GM12878 (cell line): ENCODE measurements at regions not wholly inside any gene's neighbourhood (a gene's known extent, or its start where the extent isn't known, plus 50 kb on each side); places are given as distances from the start of the nearest gene placed in this dataset.
A peak's percentile ranks its signal among the peaks of the same experiment; 100 is the strongest.

Experiments
- BCL11A ChIP-seq: IDR thresholded peaks from 2 replicates; pipeline ENCODE4 v1.6.1; 2011; ENCODE audit warnings: low read depth, low read length
- BRCA1 ChIP-seq: IDR thresholded peaks from 2 replicates; pipeline ENCODE4 v1.6.1; 2011; ENCODE audit warnings: low read depth, low read length, improper control_type of control experiment
- CBFB ChIP-seq: IDR thresholded peaks from 2 replicates; pipeline ENCODE4 v1.6.1; 2016; ENCODE audit warnings: antibody characterized with exemption, low read depth
- CHD1 ChIP-seq: IDR thresholded peaks from 2 replicates; pipeline ENCODE4 v1.6.1; 2012; ENCODE audit warnings: low read depth, low read length, improper control_type of control experiment
- CHD2 ChIP-seq: IDR thresholded peaks from 2 replicates; pipeline ENCODE4 v1.6.1; 2011; ENCODE audit warnings: low read depth, low read length, improper control_type of control experiment, borderline replicate concordance
- CHD4 ChIP-seq: fragments of 200-600 bp; sonication (generic); IDR thresholded peaks from 2 replicates; pipeline ENCODE4 v1.6.1; 2016; ENCODE audit warnings: mild to moderate bottlenecking
- EGR1 ChIP-seq, 2 experiments: IDR thresholded peaks; 1 replicate in 1 of 2; 2 replicates in 1 of 2; pipeline ENCODE4 v1.6.1; 2011 to 2012; ENCODE audit warnings: low read depth in 2 of 2, low read length in 2 of 2, borderline replicate concordance in 1 of 2, mild to moderate bottlenecking in 1 of 2, moderate library complexity in 1 of 2
- EP300 ChIP-seq, 2 experiments: fragments of 150-350 bp in 1 of 2; IDR thresholded peaks; 2 replicates each; pipeline ENCODE4 v1.6.1; 2011 to 2012; ENCODE audit warnings: low read depth in 2 of 2, low read length in 2 of 2, borderline replicate concordance in 1 of 2, improper control_type of control experiment in 1 of 2, inconsistent platforms in 1 of 2; ENCODE audit not compliant: control insufficient read depth in 1 of 2
- FOXK2 ChIP-seq: fragments of 450-650 bp; IDR thresholded peaks from 2 replicates; pipeline ENCODE4 v1.6.1; 2017; ENCODE audit warnings: mild to moderate bottlenecking, moderate library complexity
- HDGF ChIP-seq: fragments of 450-650 bp; IDR thresholded peaks from 2 replicates; pipeline ENCODE4 v1.6.1; 2016; ENCODE audit warnings: antibody characterized with exemption
- IRF4 ChIP-seq: IDR thresholded peaks from 2 replicates; pipeline ENCODE4 v1.6.1; 2011; ENCODE audit warnings: low read depth, low read length
- JUNB ChIP-seq: IDR thresholded peaks from 2 replicates; pipeline ENCODE4 v1.6.1; 2016; ENCODE audit warnings: antibody characterized with exemption, mild to moderate bottlenecking
- KDM1A ChIP-seq: fragments of 200-600 bp; sonication (generic); IDR thresholded peaks from 2 replicates; pipeline ENCODE4 v1.6.1; 2016; ENCODE audit warnings: borderline replicate concordance
- PAX5 ChIP-seq: IDR thresholded peaks from 2 replicates; pipeline ENCODE4 v1.6.1; 2011; ENCODE audit warnings: low read depth, low read length, borderline replicate concordance
- POLR2A ChIP-seq: IDR thresholded peaks from 2 replicates; pipeline ENCODE4 v1.6.1; 2011; ENCODE audit warnings: low read depth, mild to moderate bottlenecking, low read length
- POLR2AphosphoS2 ChIP-seq: IDR thresholded peaks from 2 replicates; pipeline ENCODE4 v1.6.1; 2011; ENCODE audit warnings: low read depth, mild to moderate bottlenecking, low read length, improper control_type of control experiment, moderate library complexity
- POLR2AphosphoS5 ChIP-seq: IDR thresholded peaks from 2 replicates; pipeline ENCODE4 v1.6.1; 2011; ENCODE audit warnings: mild to moderate bottlenecking, low read length, inconsistent platforms
- RBBP5 ChIP-seq: fragments of 200-600 bp; sonication (generic); conservative IDR thresholded peaks from 2 replicates; pipeline ENCODE4 v1.6.1; 2016
- SP1 ChIP-seq: IDR thresholded peaks from one replicate; pipeline ENCODE4 v1.6.1; 2011; ENCODE audit warnings: low read depth, low read length
- SREBF2 ChIP-seq: IDR thresholded peaks from 2 replicates; pipeline ENCODE4 v1.6.1; 2012; ENCODE audit warnings: mild to moderate bottlenecking, low read length
- SUPT20H ChIP-seq: IDR thresholded peaks from 2 replicates; pipeline ENCODE4 v1.6.1; 2011; ENCODE audit warnings: low read depth, mild to moderate bottlenecking, low read length, moderate library complexity, borderline replicate concordance; ENCODE audit not compliant: control insufficient read depth
- TCF12 ChIP-seq: IDR thresholded peaks from 2 replicates; pipeline ENCODE4 v1.6.1; 2011; ENCODE audit warnings: low read depth, mild to moderate bottlenecking, low read length
- TCF3 ChIP-seq: IDR thresholded peaks from 2 replicates; pipeline ENCODE4 v1.6.1; 2012; ENCODE audit warnings: low read depth, mild to moderate bottlenecking, low read length, borderline replicate concordance; ENCODE audit not compliant: insufficient read depth
- TCF7 ChIP-seq: IDR thresholded peaks from 2 replicates; pipeline ENCODE4 v1.6.1; 2014; ENCODE audit warnings: antibody characterized with exemption, borderline replicate concordance
- TF ChIP-seq, protein P1 (sequence below): IDR thresholded peaks from 2 replicates; pipeline ENCODE4 v1.6.1; 2012; ENCODE audit warnings: low read length, inconsistent platforms
- TF ChIP-seq, protein P2 (sequence below): IDR thresholded peaks from 2 replicates; pipeline ENCODE4 v1.6.1; 2012; ENCODE audit warnings: mild to moderate bottlenecking, low read depth, low read length
- TF ChIP-seq, protein P3 (sequence below): fragments of 450-650 bp; IDR thresholded peaks from 2 replicates; pipeline ENCODE4 v1.6.1; 2018; ENCODE audit warnings: mild to moderate bottlenecking, low read depth, moderate library complexity; ENCODE audit not compliant: partially characterized antibody

DNA sequence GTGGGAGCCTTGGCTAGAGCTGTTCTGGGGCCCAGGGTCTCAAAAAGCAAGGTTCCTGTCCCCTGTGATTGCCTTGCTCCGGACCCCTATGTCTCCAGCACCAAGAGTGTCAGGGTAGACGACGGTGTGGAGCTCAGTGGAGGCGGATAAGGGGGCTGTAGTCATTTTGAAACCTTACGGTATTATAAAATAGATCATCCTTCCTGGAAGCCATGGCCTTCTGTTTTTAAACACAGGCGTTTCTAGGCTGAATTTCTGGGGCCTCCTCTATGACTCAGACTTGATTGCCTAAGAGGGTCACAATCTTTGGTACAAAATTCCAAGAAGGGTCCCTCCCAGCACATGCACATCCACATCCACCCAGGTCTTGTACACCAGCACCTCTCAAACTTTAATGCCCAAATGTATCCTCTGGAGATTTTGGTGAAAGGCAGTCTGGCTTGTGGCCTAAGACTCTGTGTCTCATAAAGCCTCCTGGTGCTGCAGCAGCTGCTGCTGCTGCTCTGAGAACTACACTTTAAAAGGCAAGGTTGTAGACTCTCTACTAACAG lies 70.5 kb upstream of the XCR1 start (continued):
- TF ChIP-seq CBFB (no peak), EP300 (IDR thresholded peaks at IDR 0.05; ENCODE audit: borderline replicate concordance in 1 of 2, control insufficient read depth in 1 of 2, low read depth in 2 of 2, low read length in 2 of 2) (no peak; a peak in 2 of 4 replicates), CHD4 (no peak), RBBP5 (no peak), POLR2A (peak; percentile 43; the same call in 1 of the 2 replicates), SREBF2 (no peak), IRF4 (peak; percentile 80; the same call in 1 of the 2 replicates), SUPT20H (no peak), FOXK2 (no peak), POLR2AphosphoS5 (no peak), JUNB (peak; percentile 86), PAX5 (peak; percentile 47; the same call in 1 of the 2 replicates), SP1 (no peak), BRCA1 (no peak), CHD1 (no peak), EGR1 (IDR thresholded peaks at IDR 0.05; ENCODE audit: borderline replicate concordance in 1 of 2, low read depth in 2 of 2, low read length in 2 of 2) (peak in 1 of 2 experiments; percentile 58; a peak in 1 of 3 replicates), TCF3 (0 out of 2 replicates have a peak, but pooled peaks have one; percentile 19), KDM1A (no peak), CHD2 (no peak), POLR2AphosphoS2 (no peak), TCF7 (0 out of 2 replicates have a peak, but pooled peaks have one; percentile 13), BCL11A (peak; percentile 14; the same call in 1 of the 2 replicates), TCF12 (peak; percentile 59; the same call in 1 of the 2 replicates), HDGF (no peak)
- TF ChIP-seq, protein P1, sequence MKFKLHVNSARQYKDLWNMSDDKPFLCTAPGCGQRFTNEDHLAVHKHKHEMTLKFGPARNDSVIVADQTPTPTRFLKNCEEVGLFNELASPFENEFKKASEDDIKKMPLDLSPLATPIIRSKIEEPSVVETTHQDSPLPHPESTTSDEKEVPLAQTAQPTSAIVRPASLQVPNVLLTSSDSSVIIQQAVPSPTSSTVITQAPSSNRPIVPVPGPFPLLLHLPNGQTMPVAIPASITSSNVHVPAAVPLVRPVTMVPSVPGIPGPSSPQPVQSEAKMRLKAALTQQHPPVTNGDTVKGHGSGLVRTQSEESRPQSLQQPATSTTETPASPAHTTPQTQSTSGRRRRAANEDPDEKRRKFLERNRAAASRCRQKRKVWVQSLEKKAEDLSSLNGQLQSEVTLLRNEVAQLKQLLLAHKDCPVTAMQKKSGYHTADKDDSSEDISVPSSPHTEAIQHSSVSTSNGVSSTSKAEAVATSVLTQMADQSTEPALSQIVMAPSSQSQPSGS = 0 out of 2 replicates have a peak, but pooled peaks have one; percentile 29
- TF ChIP-seq, protein P2, sequence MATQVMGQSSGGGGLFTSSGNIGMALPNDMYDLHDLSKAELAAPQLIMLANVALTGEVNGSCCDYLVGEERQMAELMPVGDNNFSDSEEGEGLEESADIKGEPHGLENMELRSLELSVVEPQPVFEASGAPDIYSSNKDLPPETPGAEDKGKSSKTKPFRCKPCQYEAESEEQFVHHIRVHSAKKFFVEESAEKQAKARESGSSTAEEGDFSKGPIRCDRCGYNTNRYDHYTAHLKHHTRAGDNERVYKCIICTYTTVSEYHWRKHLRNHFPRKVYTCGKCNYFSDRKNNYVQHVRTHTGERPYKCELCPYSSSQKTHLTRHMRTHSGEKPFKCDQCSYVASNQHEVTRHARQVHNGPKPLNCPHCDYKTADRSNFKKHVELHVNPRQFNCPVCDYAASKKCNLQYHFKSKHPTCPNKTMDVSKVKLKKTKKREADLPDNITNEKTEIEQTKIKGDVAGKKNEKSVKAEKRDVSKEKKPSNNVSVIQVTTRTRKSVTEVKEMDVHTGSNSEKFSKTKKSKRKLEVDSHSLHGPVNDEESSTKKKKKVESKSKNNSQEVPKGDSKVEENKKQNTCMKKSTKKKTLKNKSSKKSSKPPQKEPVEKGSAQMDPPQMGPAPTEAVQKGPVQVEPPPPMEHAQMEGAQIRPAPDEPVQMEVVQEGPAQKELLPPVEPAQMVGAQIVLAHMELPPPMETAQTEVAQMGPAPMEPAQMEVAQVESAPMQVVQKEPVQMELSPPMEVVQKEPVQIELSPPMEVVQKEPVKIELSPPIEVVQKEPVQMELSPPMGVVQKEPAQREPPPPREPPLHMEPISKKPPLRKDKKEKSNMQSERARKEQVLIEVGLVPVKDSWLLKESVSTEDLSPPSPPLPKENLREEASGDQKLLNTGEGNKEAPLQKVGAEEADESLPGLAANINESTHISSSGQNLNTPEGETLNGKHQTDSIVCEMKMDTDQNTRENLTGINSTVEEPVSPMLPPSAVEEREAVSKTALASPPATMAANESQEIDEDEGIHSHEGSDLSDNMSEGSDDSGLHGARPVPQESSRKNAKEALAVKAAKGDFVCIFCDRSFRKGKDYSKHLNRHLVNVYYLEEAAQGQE = no peak
- TF ChIP-seq, protein P3, sequence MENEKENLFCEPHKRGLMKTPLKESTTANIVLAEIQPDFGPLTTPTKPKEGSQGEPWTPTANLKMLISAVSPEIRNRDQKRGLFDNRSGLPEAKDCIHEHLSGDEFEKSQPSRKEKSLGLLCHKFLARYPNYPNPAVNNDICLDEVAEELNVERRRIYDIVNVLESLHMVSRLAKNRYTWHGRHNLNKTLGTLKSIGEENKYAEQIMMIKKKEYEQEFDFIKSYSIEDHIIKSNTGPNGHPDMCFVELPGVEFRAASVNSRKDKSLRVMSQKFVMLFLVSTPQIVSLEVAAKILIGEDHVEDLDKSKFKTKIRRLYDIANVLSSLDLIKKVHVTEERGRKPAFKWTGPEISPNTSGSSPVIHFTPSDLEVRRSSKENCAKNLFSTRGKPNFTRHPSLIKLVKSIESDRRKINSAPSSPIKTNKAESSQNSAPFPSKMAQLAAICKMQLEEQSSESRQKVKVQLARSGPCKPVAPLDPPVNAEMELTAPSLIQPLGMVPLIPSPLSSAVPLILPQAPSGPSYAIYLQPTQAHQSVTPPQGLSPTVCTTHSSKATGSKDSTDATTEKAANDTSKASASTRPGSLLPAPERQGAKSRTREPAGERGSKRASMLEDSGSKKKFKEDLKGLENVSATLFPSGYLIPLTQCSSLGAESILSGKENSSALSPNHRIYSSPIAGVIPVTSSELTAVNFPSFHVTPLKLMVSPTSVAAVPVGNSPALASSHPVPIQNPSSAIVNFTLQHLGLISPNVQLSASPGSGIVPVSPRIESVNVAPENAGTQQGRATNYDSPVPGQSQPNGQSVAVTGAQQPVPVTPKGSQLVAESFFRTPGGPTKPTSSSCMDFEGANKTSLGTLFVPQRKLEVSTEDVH = no peak
